Activated T-cell treated with anti-CD3 and anti-CD28 coated beads, Interleukin-2, amount 50 U/mL, for 72 hours (primary cell): ENCODE measurements at regions not wholly inside any gene's neighbourhood (a gene's known extent, or its start where the extent isn't known, plus 50 kb on each side); places are given as distances from the start of the nearest gene placed in this dataset.

Experiments
- ATAC-seq, 2 donors: fragments of 150-1000 bp; cut with Tn5 transposase; replicated peaks in 1 of 2; 2 replicates each; pipeline ENCODE4 v1.10.0; 2021; ENCODE audit warnings: moderate library complexity in 2 of 2, mild to moderate bottlenecking in 1 of 2
- DNase-seq, 2 donors: peaks; one replicate each; pipeline ENCODE4 v3.0.0; 2021 to 2022; ENCODE audit warnings: mixed read lengths in 1 of 2
- H3K27ac Mint-ChIP-seq: one replicate; pipeline ENCODE4 v1.8.0; 2022; ENCODE audit warnings: mild to moderate bottlenecking, moderate library complexity, mixed read lengths
- H3K27me3 Mint-ChIP-seq: one replicate; pipeline ENCODE4 v1.8.0; 2022; ENCODE audit warnings: low read depth, mixed read lengths
- H3K36me3 Mint-ChIP-seq, 2 donors: one replicate each; pipeline ENCODE4 v1.8.0; 2022; ENCODE audit warnings: mixed read lengths in 2 of 2, mild to moderate bottlenecking in 1 of 2; ENCODE audit not compliant: insufficient read depth in 2 of 2
- H3K4me1 Mint-ChIP-seq: one replicate; pipeline ENCODE4 v1.8.0; 2022; ENCODE audit warnings: low read depth, mixed read lengths
- H3K4me3 Mint-ChIP-seq, 2 donors: one replicate each; pipeline ENCODE4 v1.8.0; 2022; ENCODE audit warnings: mild to moderate bottlenecking in 2 of 2, mixed read lengths in 2 of 2, moderate library complexity in 2 of 2
- H3K9me3 Mint-ChIP-seq, 2 donors: one replicate each; pipeline ENCODE4 v1.8.0; 2022; ENCODE audit warnings: mixed read lengths in 2 of 2

- H3K4me1 Mint-ChIP-seq = peaks cover 49% of the 10 kb centered on the region
- H3K27ac Mint-ChIP-seq = no peak overlapping the region
- DNase-seq (no peak), ATAC-seq (no peak)
- H3K4me3 Mint-ChIP-seq = no peak overlapping the region
- H3K36me3 Mint-ChIP-seq = no peaks in the 10 kb centered on the region
- peaks cover 45% of the 10 kb centered on the region for H3K27me3 Mint-ChIP-seq
- no peaks in the 10 kb centered on the region for H3K9me3 Mint-ChIP-seq
Observed at GRCh38 chr10:3478632-3479240, 306.2 kb upstream of the PITRM1 start.

GRCh38 chr10:3478153-3478552 lies 305.6 kb upstream of the PITRM1 start:
- DNase-seq (no peak), ATAC-seq (no peak)
- Mint-ChIP-seq H3K36me3 (no peaks in the 10 kb centered on the region), H3K27ac (peak overlapping the region; percentile 3), H3K4me1 (peaks cover 49% of the 10 kb centered on the region), H3K27me3 (peaks cover 45% of the 10 kb centered on the region), H3K4me3 (peak overlapping the region in 1 of 2 donors; percentile 42), H3K9me3 (no peaks in the 10 kb centered on the region)

GRCh38 chr10:3477683-3478082 lies 305.1 kb upstream of the PITRM1 start:
- no peaks in the 10 kb centered on the region for H3K36me3 Mint-ChIP-seq
- peaks cover 51% of the 10 kb centered on the region for H3K4me1 Mint-ChIP-seq
- ATAC-seq (peak; percentile 67 to 73), DNase-seq (no peak)
- H3K4me3 Mint-ChIP-seq = peak overlapping the region; percentile 23 to 42
- H3K27me3 Mint-ChIP-seq = peaks cover 45% of the 10 kb centered on the region
- no peaks in the 10 kb centered on the region for H3K9me3 Mint-ChIP-seq
- peak overlapping the region; percentile 3 for H3K27ac Mint-ChIP-seq

GRCh38 chr10:3476640-3477448 lies 304.3 kb upstream of the PITRM1 start:
- ATAC-seq = no peak
- H3K27ac Mint-ChIP-seq = no peak overlapping the region
- peaks cover 41% of the 10 kb centered on the region for H3K27me3 Mint-ChIP-seq
- no peak overlapping the region for H3K4me3 Mint-ChIP-seq
- no peak for DNase-seq
- no peaks in the 10 kb centered on the region for H3K36me3 Mint-ChIP-seq
- peaks cover 50% of the 10 kb centered on the region for H3K4me1 Mint-ChIP-seq
- no peaks in the 10 kb centered on the region for H3K9me3 Mint-ChIP-seq

GRCh38 chr10:3476186-3476585 lies 303.6 kb upstream of the PITRM1 start:
- no peak for DNase-seq
- H3K36me3 Mint-ChIP-seq = no peaks in the 10 kb centered on the region
- no peak overlapping the region for H3K4me3 Mint-ChIP-seq
- ATAC-seq = no peak
- H3K4me1 Mint-ChIP-seq = peaks cover 46% of the 10 kb centered on the region
- H3K27me3 Mint-ChIP-seq = peaks cover 35% of the 10 kb centered on the region
- H3K9me3 Mint-ChIP-seq = no peaks in the 10 kb centered on the region
- no peak overlapping the region for H3K27ac Mint-ChIP-seq

GRCh38 chr10:3475367-3475766 lies 302.8 kb upstream of the PITRM1 start:
- H3K27me3 Mint-ChIP-seq = peaks cover 35% of the 10 kb centered on the region
- no peak overlapping the region for H3K4me3 Mint-ChIP-seq
- H3K36me3 Mint-ChIP-seq = no peaks in the 10 kb centered on the region
- no peak for DNase-seq
- no peak overlapping the region for H3K27ac Mint-ChIP-seq
- H3K9me3 Mint-ChIP-seq = no peaks in the 10 kb centered on the region
- peaks cover 38% of the 10 kb centered on the region for H3K4me1 Mint-ChIP-seq
- no peak for ATAC-seq

GRCh38 chr10:3474266-3474665 lies 301.7 kb upstream of the PITRM1 start:
- H3K4me1 Mint-ChIP-seq = peaks cover 35% of the 10 kb centered on the region
- ATAC-seq = no peak
- H3K27me3 Mint-ChIP-seq = peaks cover 28% of the 10 kb centered on the region
- no peak overlapping the region for H3K4me3 Mint-ChIP-seq
- no peak for DNase-seq
- no peaks in the 10 kb centered on the region for H3K36me3 Mint-ChIP-seq
- H3K27ac Mint-ChIP-seq = no peak overlapping the region
- no peaks in the 10 kb centered on the region for H3K9me3 Mint-ChIP-seq

- no peak for DNase-seq
- no peak overlapping the region for H3K27ac Mint-ChIP-seq
- peak overlapping the region in 1 of 2 donors; percentile 83 for H3K4me3 Mint-ChIP-seq
- H3K36me3 Mint-ChIP-seq = no peaks in the 10 kb centered on the region
- peaks cover 23% of the 10 kb centered on the region for H3K27me3 Mint-ChIP-seq
- peaks cover 39% of the 10 kb centered on the region for H3K4me1 Mint-ChIP-seq
- no peak for ATAC-seq
- H3K9me3 Mint-ChIP-seq = no peaks in the 10 kb centered on the region
Observed at GRCh38 chr10:3473271-3473670, 300.7 kb upstream of the PITRM1 start.

GRCh38 chr10:3472287-3473051 lies 299.9 kb upstream of the PITRM1 start:
- Mint-ChIP-seq H3K27me3 (peaks cover 23% of the 10 kb centered on the region), H3K4me3 (peak overlapping the region; percentile 51 to 83), H3K4me1 (peaks cover 40% of the 10 kb centered on the region), H3K27ac (peak overlapping the region; percentile 50), H3K36me3 (no peaks in the 10 kb centered on the region), H3K9me3 (no peaks in the 10 kb centered on the region)
- ATAC-seq = no peak
- no peak for DNase-seq

GRCh38 chr10:3471927-3472286 lies 299.3 kb upstream of the PITRM1 start:
- ATAC-seq (no peak), DNase-seq (no peak)
- Mint-ChIP-seq H3K4me3 (peak overlapping the region; percentile 51 to 83), H3K4me1 (peaks cover 42% of the 10 kb centered on the region), H3K27me3 (peaks cover 20% of the 10 kb centered on the region), H3K36me3 (no peaks in the 10 kb centered on the region), H3K27ac (peak overlapping the region; percentile 50), H3K9me3 (no peaks in the 10 kb centered on the region)

- DNase-seq (no peak), ATAC-seq (no peak)
- no peaks in the 10 kb centered on the region for H3K9me3 Mint-ChIP-seq
- H3K4me3 Mint-ChIP-seq = peak overlapping the region in 1 of 2 donors; percentile 83
- H3K27me3 Mint-ChIP-seq = peaks cover 15% of the 10 kb centered on the region
- H3K4me1 Mint-ChIP-seq = peaks cover 42% of the 10 kb centered on the region
- no peaks in the 10 kb centered on the region for H3K36me3 Mint-ChIP-seq
- H3K27ac Mint-ChIP-seq = no peak overlapping the region
Observed at GRCh38 chr10:3471472-3471871, 298.9 kb upstream of the PITRM1 start.

GRCh38 chr10:3470191-3470590 lies 297.6 kb upstream of the PITRM1 start:
- no peaks in the 10 kb centered on the region for H3K36me3 Mint-ChIP-seq
- peaks cover 46% of the 10 kb centered on the region for H3K4me1 Mint-ChIP-seq
- H3K27ac Mint-ChIP-seq = no peak overlapping the region
- peaks cover 9% of the 10 kb centered on the region for H3K27me3 Mint-ChIP-seq
- H3K4me3 Mint-ChIP-seq = no peak overlapping the region
- no peaks in the 10 kb centered on the region for H3K9me3 Mint-ChIP-seq
- DNase-seq (no peak), ATAC-seq (no peak)

- Mint-ChIP-seq H3K36me3 (no peaks in the 10 kb centered on the region), H3K27me3 (peaks cover 8% of the 10 kb centered on the region), H3K4me1 (peaks cover 46% of the 10 kb centered on the region), H3K9me3 (no peaks in the 10 kb centered on the region), H3K27ac (no peak overlapping the region), H3K4me3 (peak overlapping the region in 1 of 2 donors; percentile 95)
- no peak for DNase-seq
- no peak for ATAC-seq
Observed at GRCh38 chr10:3469639-3470020, 297.0 kb upstream of the PITRM1 start.
